ENCODE measurements at regions not wholly inside any gene's neighbourhood (a gene's known extent, or its start where the extent isn't known, plus 50 kb on each side); places are given as distances from the start of the nearest gene placed in this dataset.

DNA sequence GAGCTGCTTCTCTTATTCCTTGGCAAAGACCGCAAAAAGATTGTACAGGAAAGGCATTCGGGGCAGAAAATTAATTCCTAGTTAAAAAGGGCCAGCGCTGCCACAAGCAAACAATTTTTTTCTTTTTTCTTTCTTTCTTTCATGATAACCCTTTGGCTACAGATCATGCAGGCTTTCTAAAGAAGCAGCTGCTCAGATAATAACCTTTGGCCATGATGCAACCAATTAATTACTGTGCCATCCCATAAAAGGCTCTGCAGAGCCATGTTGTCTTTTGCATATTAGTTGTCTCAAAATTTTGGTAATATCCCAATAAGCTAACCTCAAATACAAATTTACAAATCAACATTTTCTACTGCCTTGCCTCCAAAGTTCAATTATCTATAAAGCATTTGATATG lies 758.4 kb upstream of the SEMA6A start:
- Histone ChIP-seq H3K9me3 (ENCODE audit: control insufficient read depth, low read depth, low read length) (no peaks in the 10 kb centered on the region), H3K56ac (ENCODE audit: insufficient read length, low read depth, low read length) (no peak overlapping the region), H3K23ac (ENCODE audit: insufficient read length, low read depth, low read length) (no peak overlapping the region), H2AK5ac (ENCODE audit: insufficient read length, low read length) (no peak overlapping the region), H4K8ac (replicated peaks; ENCODE audit: insufficient read length, low read depth, low read length) (no peak overlapping the region), H3K4ac (ENCODE audit: low read depth, low read length) (no peak overlapping the region), H2BK12ac (ENCODE audit: insufficient read length, low read depth, low read length) (no peak overlapping the region), H3K4me1 (ENCODE audit: insufficient read depth, low read length) (no peaks in the 10 kb centered on the region), H3K79me1 (ENCODE audit: insufficient read depth, low read depth, low read length, poor library complexity, severe bottlenecking) (no peaks in the 10 kb centered on the region), H4K20me1 (ENCODE audit: control insufficient read depth, insufficient read depth, insufficient read length) (no peaks in the 10 kb centered on the region), H3K4me2 (ENCODE audit: insufficient read depth, insufficient read length, low read length) (no peak overlapping the region), H2AFZ (ENCODE audit: low read length) (no peak overlapping the region), H2BK120ac (ENCODE audit: low read depth, low read length, poor library complexity, severe bottlenecking) (no peak overlapping the region), H4K5ac (ENCODE audit: insufficient read length, low read depth, low read length) (no peak overlapping the region), H2BK5ac (ENCODE audit: insufficient read length, low read length) (no peak overlapping the region), H3K18ac (ENCODE audit: insufficient read length, low read depth, low read length) (no peak overlapping the region), H3K23me2 (ENCODE audit: insufficient read length, low read depth, low read length, poor library complexity, severe bottlenecking) (no peaks in the 10 kb centered on the region), H4K91ac (ENCODE audit: insufficient read length, low read depth, low read length) (no peak overlapping the region), H3K27me3 (ENCODE audit: insufficient read depth, low read length) (no peaks in the 10 kb centered on the region), H3T11ph (ENCODE audit: low read length) (no peak overlapping the region), H3K27ac (ENCODE audit: insufficient read length, low read depth, low read length) (no peak overlapping the region), H3K9ac (ENCODE audit: extremely low read depth, insufficient read length, low read length) (no peak overlapping the region), H3K79me2 (ENCODE audit: insufficient read depth, low read length) (no peaks in the 10 kb centered on the region), H2BK20ac (ENCODE audit: low read depth, low read length, poor library complexity, severe bottlenecking) (no peak overlapping the region), H3K14ac (ENCODE audit: insufficient read depth, low read length) (no peak overlapping the region), H2BK15ac (ENCODE audit: low read depth, low read length) (no peak overlapping the region)
- Mint-ChIP-seq H3K4me1 (peaks cover 0 to 7% of the 10 kb centered on the region in 2 experiments; a peak in 1 of 4 replicates), H3K27ac (no peak overlapping the region), H3K9me3 (peaks cover 2 to 8% of the 10 kb centered on the region in 2 experiments; a peak in 3 of 5 replicates), H3K27me3 (ENCODE audit: low read depth) (no peaks in the 10 kb centered on the region), H3K36me3 (ENCODE audit: insufficient read depth in 1 of 3, low read depth in 3 of 3) (peaks cover 0 to 6% (median 2%) of the 10 kb centered on the region in 3 experiments; a peak in 3 of 7 replicates), H3K4me3 (no peak overlapping the region)
- TF ChIP-seq, protein P1, sequence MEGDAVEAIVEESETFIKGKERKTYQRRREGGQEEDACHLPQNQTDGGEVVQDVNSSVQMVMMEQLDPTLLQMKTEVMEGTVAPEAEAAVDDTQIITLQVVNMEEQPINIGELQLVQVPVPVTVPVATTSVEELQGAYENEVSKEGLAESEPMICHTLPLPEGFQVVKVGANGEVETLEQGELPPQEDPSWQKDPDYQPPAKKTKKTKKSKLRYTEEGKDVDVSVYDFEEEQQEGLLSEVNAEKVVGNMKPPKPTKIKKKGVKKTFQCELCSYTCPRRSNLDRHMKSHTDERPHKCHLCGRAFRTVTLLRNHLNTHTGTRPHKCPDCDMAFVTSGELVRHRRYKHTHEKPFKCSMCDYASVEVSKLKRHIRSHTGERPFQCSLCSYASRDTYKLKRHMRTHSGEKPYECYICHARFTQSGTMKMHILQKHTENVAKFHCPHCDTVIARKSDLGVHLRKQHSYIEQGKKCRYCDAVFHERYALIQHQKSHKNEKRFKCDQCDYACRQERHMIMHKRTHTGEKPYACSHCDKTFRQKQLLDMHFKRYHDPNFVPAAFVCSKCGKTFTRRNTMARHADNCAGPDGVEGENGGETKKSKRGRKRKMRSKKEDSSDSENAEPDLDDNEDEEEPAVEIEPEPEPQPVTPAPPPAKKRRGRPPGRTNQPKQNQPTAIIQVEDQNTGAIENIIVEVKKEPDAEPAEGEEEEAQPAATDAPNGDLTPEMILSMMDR (conservative IDR thresholded peaks at IDR 0.05): no peak
- WGBS (ENCODE audit: extremely low coverage, insufficient read length, low lambda C conversion rate): no CpG with 5 or more reads among the region's 3 CpGs
- no peak for DNase-seq
